GM12878 (cell line): ENCODE measurements at regions not wholly inside any gene's neighbourhood (a gene's known extent, or its start where the extent isn't known, plus 50 kb on each side); places are given as distances from the start of the nearest gene placed in this dataset.

ENCODE experiments used
- ATAC-seq: fragments of 200-7000 bp; cut with Tn5 transposase; 3 replicates; pipeline ENCODE4 v1.9.1; 2020; ENCODE audit warnings: mild to moderate bottlenecking, moderate library complexity
- BruUV-seq: library from RNA; stranded (reverse); fragments of 400-500 nt; replicated peaks from 2 replicates; lab custom pipeline; 2021; lab: Mats Ljungman, UMichigan
- CTCF ChIA-PET: fragments of 300-600 bp; sonication (Branson Sonifier 250); formaldehyde crosslinking; extraction: SDS; loops from one replicate; lab custom pipeline; 2021; ENCODE audit warnings: inconsistent platforms; lab: Yijun Ruan, JAX
- POLR2A ChIA-PET: fragments of 350-600 bp; formaldehyde crosslinking; extraction: SDS; loops from one replicate; lab custom pipeline; 2021; ENCODE audit warnings: inconsistent platforms; lab: Charles Lee
- RAD21 ChIA-PET: fragments of 300-600 bp; sonication (Branson Sonifier 250); formaldehyde crosslinking; loops from one replicate; lab custom pipeline; 2023; ENCODE audit warnings: antibody characterized with exemption; ENCODE audit not compliant: unreplicated experiment; lab: Charles Lee
- SMC1A ChIA-PET: fragments of 300-600 bp; sonication (Branson Sonifier 250); formaldehyde crosslinking; loops from one replicate; lab custom pipeline; 2023; ENCODE audit not compliant: unreplicated experiment, uncharacterized antibody; lab: Charles Lee
- DNase-seq: peaks from one replicate; pipeline ENCODE4 v3.0.0-alpha.2; 2011; ENCODE audit warnings: low read depth, low spot score
- FAIRE-seq: peaks from 3 replicates; lab custom pipeline; 2011; peaks lifted over from hg19 to GRCh38; lab: Jason Lieb, UNC
- H2AFZ ChIP-seq: 2 replicates; pipeline ENCODE4 v1.6.0; 2011; ENCODE audit warnings: low read depth, low read length, control low read depth; ENCODE audit not compliant: control insufficient read depth
- H3K27ac ChIP-seq: 2 replicates; pipeline ENCODE4 v1.5.1; 2011; ENCODE audit warnings: control low read depth; ENCODE audit not compliant: control insufficient read depth, insufficient read depth
- H3K27me3 ChIP-seq, 2 experiments: replicated peaks in 1 of 2; 2 replicates each; pipeline versions ENCODE4 v1.6.0 to v1.6.1; 2011; ENCODE audit warnings: low read length in 1 of 2; ENCODE audit not compliant: control insufficient read depth in 2 of 2, insufficient read depth in 2 of 2
- H3K36me3 ChIP-seq, 2 experiments: 2 replicates each; pipeline ENCODE4 v1.5.1; 2011; ENCODE audit warnings: low read length in 1 of 2; ENCODE audit not compliant: control insufficient read depth in 2 of 2, insufficient read depth in 2 of 2
- H3K4me1 ChIP-seq: 2 replicates; pipeline ENCODE4 v1.6.1; 2011; ENCODE audit warnings: mild to moderate bottlenecking, low read length, moderate library complexity, mixed read lengths; ENCODE audit not compliant: control insufficient read depth, insufficient read depth
- H3K4me2 ChIP-seq: 2 replicates; pipeline ENCODE4 v1.6.0; 2011; ENCODE audit warnings: control low read depth; ENCODE audit not compliant: control insufficient read depth, insufficient read depth
- H3K4me3 ChIP-seq: fragments of 200-600 bp; sonication (generic); 2 replicates; pipeline ENCODE4 v1.5.1; 2016
- H3K79me2 ChIP-seq: 2 replicates; pipeline ENCODE4 v1.6.0; 2011; ENCODE audit warnings: low read length; ENCODE audit not compliant: control insufficient read depth, insufficient read depth
- H3K9ac ChIP-seq: 2 replicates; pipeline ENCODE4 v1.8.0; 2011; ENCODE audit warnings: low read length, control low read depth, mixed read lengths; ENCODE audit not compliant: control insufficient read depth, insufficient read depth
- H3K9me3 ChIP-seq: replicated peaks from 3 replicates; pipeline ENCODE4 v1.5.1; 2011; ENCODE audit warnings: mild to moderate bottlenecking, low read length; ENCODE audit not compliant: control insufficient read depth, insufficient read depth
- H4K20me1 ChIP-seq: 2 replicates; pipeline ENCODE4 v1.6.0; 2011; ENCODE audit not compliant: control insufficient read depth, insufficient read depth
- CTCF ChIP-seq, 3 experiments: IDR thresholded peaks in 2 of 3; conservative IDR thresholded peaks in 1 of 3; 2 replicates each; pipeline ENCODE4 v1.5.1; 2011; ENCODE audit warnings: low read depth in 3 of 3, low read length in 3 of 3, mild to moderate bottlenecking in 3 of 3, control low read depth in 2 of 3, moderate library complexity in 2 of 3, inconsistent platforms in 1 of 3, mixed read lengths in 1 of 3; ENCODE audit not compliant: control insufficient read depth in 2 of 3, insufficient read depth in 1 of 3; ENCODE audit errors: extremely low read depth in 1 of 3
- NFYA ChIP-seq: IDR thresholded peaks from 2 replicates; pipeline ENCODE4 v1.6.1; 2011; ENCODE audit warnings: low read depth, mild to moderate bottlenecking, low read length, improper control_type of control experiment, borderline replicate concordance
- TAF1 ChIP-seq: IDR thresholded peaks from 2 replicates; pipeline ENCODE4 v1.6.1; 2011; ENCODE audit warnings: mild to moderate bottlenecking, low read depth, low read length, borderline replicate concordance
- WGBS: methylation state at CpG from one replicate; pipeline ENCODE4 v1.1.6; 2016; ENCODE audit warnings: low lambda C conversion rate; ENCODE audit not compliant: insufficient replicate concordance, insufficient coverage; ENCODE audit errors: missing lambda C conversion rate; 5-methylcytosine and 5-hydroxymethylcytosine counted together
- in situ Hi-C: fragments of 300-500 bp; cut with MboI; formaldehyde crosslinking; loops from 9 replicates; pipeline ENCODE4 v1.14.3; 2018; ENCODE audit warnings: mixed read lengths
- intact Hi-C: fragments of 100-400 bp; cut with micrococcal nuclease; formaldehyde crosslinking; loops from one replicate; pipeline ENCODE4 v1.14.2; 2022; ENCODE audit not compliant: unreplicated experiment
- TF ChIP-seq, protein P1 (sequence below): fragments of 450-650 bp; IDR thresholded peaks from 2 replicates; pipeline ENCODE4 v1.6.1; 2014; ENCODE audit warnings: mild to moderate bottlenecking

- ATAC-seq (no peak), FAIRE-seq (no peak), DNase-seq (no peak)
- ChIA-PET POLR2A (no interaction called here), RAD21 (no interaction called here), SMC1A (no interaction called here), CTCF (no interaction called here)
- H3K9ac ChIP-seq, result no peak overlapping the region
- H3K27me3 ChIP-seq, result no peaks in the 10 kb centered on the region
- no peak for TF ChIP-seq TAF1
- TF ChIP-seq, protein P1, sequence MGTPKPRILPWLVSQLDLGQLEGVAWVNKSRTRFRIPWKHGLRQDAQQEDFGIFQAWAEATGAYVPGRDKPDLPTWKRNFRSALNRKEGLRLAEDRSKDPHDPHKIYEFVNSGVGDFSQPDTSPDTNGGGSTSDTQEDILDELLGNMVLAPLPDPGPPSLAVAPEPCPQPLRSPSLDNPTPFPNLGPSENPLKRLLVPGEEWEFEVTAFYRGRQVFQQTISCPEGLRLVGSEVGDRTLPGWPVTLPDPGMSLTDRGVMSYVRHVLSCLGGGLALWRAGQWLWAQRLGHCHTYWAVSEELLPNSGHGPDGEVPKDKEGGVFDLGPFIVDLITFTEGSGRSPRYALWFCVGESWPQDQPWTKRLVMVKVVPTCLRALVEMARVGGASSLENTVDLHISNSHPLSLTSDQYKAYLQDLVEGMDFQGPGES, result no peak
- TF ChIP-seq CTCF (IDR thresholded peaks at IDR 0.05 in 2 of 3, conservative IDR thresholded peaks at IDR 0.05 in 1 of 3; ENCODE audit: control insufficient read depth in 2 of 3, extremely low read depth in 1 of 3, insufficient read depth in 1 of 3, low read depth in 3 of 3, low read length in 3 of 3), result 0 out of 6 replicates have a peak, but pooled peaks of 1 of the 3 experiments have one; percentile 2
- TF ChIP-seq NFYA, result no peak
- no peak overlapping the region for H3K4me3 ChIP-seq
- in situ Hi-C loops, result loop anchor here (5.0 kb wide), 1 partner anchor 48 kb away; no protein-coding TSS in a partner anchor
- H3K9me3 ChIP-seq, result no peaks in the 10 kb centered on the region
- intact Hi-C loops, result no loop called here
- no peak overlapping the region for H3K27ac ChIP-seq
- BruUV-seq, result no TSS peak
- no peak overlapping the region for H3K4me2 ChIP-seq
- no peak overlapping the region for H2AFZ ChIP-seq
- H3K36me3 ChIP-seq, result no peaks in the 10 kb centered on the region
- no peaks in the 10 kb centered on the region for H4K20me1 ChIP-seq
- H3K79me2 ChIP-seq, result no peaks in the 10 kb centered on the region
- 47% methylated on average over 4 of the region's 4 CpGs for WGBS
- no peaks in the 10 kb centered on the region for H3K4me1 ChIP-seq
Measured at GRCh38 chr13:26133851-26134250, 82.0 kb upstream of the SHISA2 start.
